Progenitor cell of endocrine pancreas (in vitro differentiated cells): ENCODE measurements at regions not wholly inside any gene's neighbourhood (a gene's known extent, or its start where the extent isn't known, plus 50 kb on each side); places are given as distances from the start of the nearest gene placed in this dataset.
"Not testable (repeated sequence)": the region's sequence is repeated elsewhere in the genome, so short reads cannot be mapped to it uniquely, and the experiment has no call there.

Experiments
- DNase-seq: peaks from one replicate; pipeline ENCODE4 v3.0.0; 2021; ENCODE audit warnings: low spot score; ENCODE audit not compliant: unreplicated experiment
- H3K27ac Mint-ChIP-seq: 2 replicates; pipeline ENCODE4 v1.8.0; 2021; ENCODE audit warnings: mild to moderate bottlenecking, moderate library complexity, mixed read lengths
- H3K27me3 Mint-ChIP-seq: 2 replicates; pipeline ENCODE4 v1.8.0; 2021; ENCODE audit warnings: mixed read lengths
- H3K36me3 Mint-ChIP-seq: 2 replicates; pipeline ENCODE4 v1.8.0; 2022; ENCODE audit warnings: mixed read lengths; ENCODE audit not compliant: insufficient read depth
- H3K4me1 Mint-ChIP-seq: 2 replicates; pipeline ENCODE4 v1.8.0; 2021; ENCODE audit warnings: low read depth, mixed read lengths
- H3K4me3 Mint-ChIP-seq: 2 replicates; pipeline ENCODE4 v1.8.0; 2021; ENCODE audit warnings: low read depth, mild to moderate bottlenecking, moderate library complexity, mixed read lengths
- H3K9me3 Mint-ChIP-seq: 2 replicates; pipeline ENCODE4 v1.8.0; 2021; ENCODE audit warnings: low read depth, mixed read lengths
- TF ChIP-seq, protein P1 (sequence below): fragments of 200-600 bp; sonication (generic); IDR thresholded peaks from one replicate; pipeline ENCODE4 v1.5.0; 2021; ENCODE audit warnings: antibody characterized with exemption, mild to moderate bottlenecking; ENCODE audit not compliant: unreplicated experiment

DNA sequence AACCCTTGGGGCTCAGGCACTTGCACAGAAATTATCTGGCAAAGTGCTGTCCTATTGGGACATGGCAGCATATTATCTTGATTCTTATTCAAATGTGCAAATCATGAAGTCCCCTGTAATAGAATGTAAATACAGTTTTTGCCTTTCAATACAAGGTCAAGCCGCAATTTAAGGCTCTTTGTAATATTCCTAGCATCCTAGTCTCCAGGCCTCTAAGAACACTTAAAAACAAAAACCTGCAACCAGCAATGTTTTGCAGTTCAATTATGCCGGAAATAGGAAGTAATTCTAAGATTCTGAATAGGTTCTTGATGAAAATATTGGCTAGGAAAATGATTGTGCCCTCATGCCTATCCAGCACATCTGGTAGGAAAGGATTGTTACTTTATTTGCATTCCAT, 197.2 kb upstream of the IRAK1BP1 start:
- Mint-ChIP-seq H3K27me3 (peaks cover 3% of the 10 kb centered on the region), H3K27ac (no peak overlapping the region), H3K4me3 (no peak overlapping the region), H3K4me1 (peaks cover 12% of the 10 kb centered on the region), H3K36me3 (no peaks in the 10 kb centered on the region), H3K9me3 (peaks cover 4% of the 10 kb centered on the region)
- DNase-seq: no peak
- TF ChIP-seq, protein P1, sequence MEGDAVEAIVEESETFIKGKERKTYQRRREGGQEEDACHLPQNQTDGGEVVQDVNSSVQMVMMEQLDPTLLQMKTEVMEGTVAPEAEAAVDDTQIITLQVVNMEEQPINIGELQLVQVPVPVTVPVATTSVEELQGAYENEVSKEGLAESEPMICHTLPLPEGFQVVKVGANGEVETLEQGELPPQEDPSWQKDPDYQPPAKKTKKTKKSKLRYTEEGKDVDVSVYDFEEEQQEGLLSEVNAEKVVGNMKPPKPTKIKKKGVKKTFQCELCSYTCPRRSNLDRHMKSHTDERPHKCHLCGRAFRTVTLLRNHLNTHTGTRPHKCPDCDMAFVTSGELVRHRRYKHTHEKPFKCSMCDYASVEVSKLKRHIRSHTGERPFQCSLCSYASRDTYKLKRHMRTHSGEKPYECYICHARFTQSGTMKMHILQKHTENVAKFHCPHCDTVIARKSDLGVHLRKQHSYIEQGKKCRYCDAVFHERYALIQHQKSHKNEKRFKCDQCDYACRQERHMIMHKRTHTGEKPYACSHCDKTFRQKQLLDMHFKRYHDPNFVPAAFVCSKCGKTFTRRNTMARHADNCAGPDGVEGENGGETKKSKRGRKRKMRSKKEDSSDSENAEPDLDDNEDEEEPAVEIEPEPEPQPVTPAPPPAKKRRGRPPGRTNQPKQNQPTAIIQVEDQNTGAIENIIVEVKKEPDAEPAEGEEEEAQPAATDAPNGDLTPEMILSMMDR: no peak

DNA sequence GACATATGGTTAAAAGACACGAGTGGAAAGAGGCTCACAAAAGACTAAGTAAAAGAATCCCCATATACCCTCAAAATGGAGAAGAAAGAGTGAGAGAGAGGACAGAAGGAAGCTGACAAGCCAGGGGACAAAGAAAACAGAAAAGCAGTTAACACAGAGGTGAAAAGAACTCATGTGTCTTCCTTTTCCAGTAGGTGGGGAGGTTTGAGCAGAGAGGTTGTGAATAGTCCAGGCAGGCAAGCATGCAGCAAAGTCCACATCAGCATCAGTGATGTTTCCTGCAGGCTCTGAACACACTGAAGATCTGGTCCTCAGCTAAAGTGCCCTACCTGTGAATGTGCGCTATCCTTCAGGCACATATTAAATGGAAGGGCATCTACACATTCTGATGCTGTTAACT, 196.5 kb upstream of the IRAK1BP1 start:
- H3K27ac Mint-ChIP-seq: no peak overlapping the region
- peaks cover 3% of the 10 kb centered on the region for H3K27me3 Mint-ChIP-seq
- no peaks in the 10 kb centered on the region for H3K36me3 Mint-ChIP-seq
- H3K9me3 Mint-ChIP-seq: peaks cover 5% of the 10 kb centered on the region
- H3K4me3 Mint-ChIP-seq: no peak overlapping the region
- DNase-seq: no peak
- H3K4me1 Mint-ChIP-seq: peaks cover 12% of the 10 kb centered on the region
- TF ChIP-seq, protein P1: no peak

DNA sequence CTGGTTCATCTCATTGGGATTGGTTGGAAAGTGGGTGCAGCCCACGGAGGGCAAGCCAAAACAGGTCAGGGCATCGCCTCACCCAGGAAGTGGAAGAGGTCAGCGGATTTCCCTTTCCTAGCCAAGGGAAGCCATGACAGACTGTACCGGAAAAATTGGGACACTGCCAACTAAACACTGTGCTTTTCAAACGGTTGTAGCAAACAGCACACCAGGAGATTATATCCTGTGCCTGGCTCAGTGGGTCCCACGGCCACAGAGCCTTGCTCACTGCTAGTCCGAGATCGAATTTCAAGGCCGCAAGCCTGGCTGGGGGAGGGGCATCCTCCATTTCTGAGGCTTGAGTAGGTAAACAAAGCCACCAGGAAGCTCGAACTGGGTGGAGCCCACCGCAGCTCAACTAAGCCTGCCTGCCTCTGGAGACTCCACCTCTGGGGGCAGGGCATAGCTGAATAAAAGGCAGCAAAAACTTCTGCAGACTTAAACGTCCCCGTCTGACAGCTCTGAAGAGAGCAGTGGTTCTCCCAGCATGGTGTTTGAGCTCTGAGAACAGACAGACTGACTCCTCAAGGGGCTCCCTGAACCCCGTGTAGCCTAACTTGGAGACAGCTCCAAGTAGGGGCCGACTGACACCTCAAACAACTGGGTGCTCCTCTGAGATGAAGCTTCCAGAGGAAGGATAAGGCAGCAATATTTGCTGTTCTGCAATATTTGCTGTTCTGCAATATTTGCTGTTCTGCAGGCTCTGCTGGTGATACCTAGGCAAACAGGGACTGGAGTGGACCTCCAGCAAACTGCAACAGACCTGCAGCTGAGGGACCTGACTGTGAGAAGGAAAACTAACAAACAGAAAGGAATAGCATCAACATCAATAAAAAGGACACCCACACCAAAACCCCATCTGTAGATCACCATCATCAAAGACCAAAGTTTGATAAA, 191.0 kb upstream of the IRAK1BP1 start:
- H3K27me3 Mint-ChIP-seq, DNase-seq, H3K4me1 Mint-ChIP-seq, H3K4me3 Mint-ChIP-seq, H3K27ac Mint-ChIP-seq, H3K36me3 Mint-ChIP-seq: not testable (repeated sequence)
- peaks cover 29% of the 10 kb centered on the region for H3K9me3 Mint-ChIP-seq

DNA sequence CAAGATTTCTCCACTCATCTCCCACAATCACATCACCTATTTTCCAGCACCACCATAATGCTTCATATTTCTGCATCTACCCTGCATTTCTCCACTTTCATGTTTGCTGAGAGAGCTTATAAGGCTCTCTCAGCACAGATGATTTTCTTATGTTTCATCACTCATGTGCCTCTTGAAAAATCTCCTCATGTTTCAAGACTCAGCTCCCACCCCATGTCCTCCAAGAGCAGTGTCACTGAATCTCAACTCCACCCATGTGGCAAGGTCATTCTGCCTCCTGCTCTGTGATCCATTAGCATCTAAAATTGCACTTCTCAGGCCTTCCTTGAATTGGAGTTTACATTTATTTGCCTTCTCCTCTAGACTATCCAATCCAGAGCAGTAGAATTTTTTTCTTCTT, 178.7 kb upstream of the IRAK1BP1 start:
- no peaks in the 10 kb centered on the region for H3K4me1 Mint-ChIP-seq
- no peaks in the 10 kb centered on the region for H3K36me3 Mint-ChIP-seq
- H3K27ac Mint-ChIP-seq: no peak overlapping the region
- H3K27me3 Mint-ChIP-seq: no peaks in the 10 kb centered on the region
- TF ChIP-seq, protein P1: no peak
- no peak overlapping the region for H3K4me3 Mint-ChIP-seq
- no peak for DNase-seq
- H3K9me3 Mint-ChIP-seq: peaks cover under 1% of the 10 kb centered on the region

DNA sequence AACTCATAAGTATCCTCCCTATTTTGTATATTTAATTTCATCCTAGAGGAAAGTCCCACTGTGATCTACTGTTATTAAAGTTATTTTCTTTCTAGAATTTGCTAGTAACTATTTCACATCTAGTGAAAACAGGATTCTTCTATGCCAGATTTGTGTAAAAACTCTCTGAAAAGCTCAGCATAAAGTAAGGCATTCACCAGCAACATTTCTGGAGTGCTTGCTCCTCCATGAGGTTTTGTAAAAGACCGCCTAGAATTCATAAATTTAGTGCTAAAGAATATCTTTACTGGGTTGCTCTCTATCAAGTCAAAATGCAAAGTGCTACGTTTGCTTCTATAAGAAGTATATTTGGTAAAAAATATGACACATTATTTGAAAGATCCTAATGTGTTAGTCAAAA, 173.5 kb upstream of the IRAK1BP1 start:
- Mint-ChIP-seq H3K9me3 (no peaks in the 10 kb centered on the region), H3K36me3 (no peaks in the 10 kb centered on the region), H3K4me1 (no peaks in the 10 kb centered on the region), H3K27me3 (no peaks in the 10 kb centered on the region), H3K27ac (no peak overlapping the region), H3K4me3 (no peak overlapping the region)
- TF ChIP-seq, protein P1: no peak
- no peak for DNase-seq

DNA sequence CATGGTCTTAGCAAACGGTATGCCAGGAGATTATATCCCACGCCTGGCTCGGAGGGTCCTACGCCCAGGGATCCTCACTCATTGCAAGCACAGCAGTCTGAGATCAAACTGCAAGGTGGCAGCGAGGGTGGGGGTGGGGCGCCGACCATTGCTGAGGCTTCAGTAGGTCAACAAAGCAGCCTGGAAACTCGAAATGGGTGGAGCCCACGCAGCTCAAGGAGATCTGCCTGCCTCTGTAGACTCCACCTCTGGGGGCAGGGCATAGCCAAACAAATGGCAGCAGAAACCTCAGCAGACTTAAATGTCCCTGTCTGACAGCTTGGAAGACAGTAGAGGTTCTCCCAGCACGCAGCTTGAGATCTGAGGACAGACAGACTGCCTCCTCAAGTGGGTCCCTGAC, 172.7 kb upstream of the IRAK1BP1 start:
- H3K27me3 Mint-ChIP-seq, H3K9me3 Mint-ChIP-seq, DNase-seq, H3K27ac Mint-ChIP-seq, H3K4me1 Mint-ChIP-seq, H3K36me3 Mint-ChIP-seq, H3K4me3 Mint-ChIP-seq: not testable (repeated sequence)
